Endodermal cell (in vitro differentiated cells): ENCODE measurements at regions not wholly inside any gene's neighbourhood (a gene's known extent, or its start where the extent isn't known, plus 50 kb on each side); places are given as distances from the start of the nearest gene placed in this dataset.
A peak's percentile ranks its signal among the peaks of the same experiment; 100 is the strongest.

Experiments used
- DNase-seq: peaks from one replicate; pipeline ENCODE4 v3.0.0-alpha.2; 2017
- H3K27ac ChIP-seq: 2 replicates; pipeline ENCODE4 v1.5.1; 2013; ENCODE audit warnings: mild to moderate bottlenecking, low read depth, low read length, moderate library complexity
- H3K27me3 ChIP-seq: 2 replicates; pipeline ENCODE4 v1.6.1; 2013; ENCODE audit warnings: mild to moderate bottlenecking, low read length, moderate library complexity; ENCODE audit not compliant: insufficient read depth, control insufficient read depth, poor library complexity, severe bottlenecking
- H3K36me3 ChIP-seq: 2 replicates; pipeline ENCODE4 v1.7.0; 2013; ENCODE audit warnings: mild to moderate bottlenecking, low read length, moderate library complexity; ENCODE audit not compliant: control insufficient read depth, insufficient read depth
- H3K4me1 ChIP-seq: one replicate; pipeline ENCODE4 v1.7.0; 2013; ENCODE audit warnings: low read length; ENCODE audit not compliant: control insufficient read depth, insufficient read depth
- H3K4me3 ChIP-seq: 2 replicates; pipeline ENCODE4 v1.5.1; 2013; ENCODE audit warnings: mild to moderate bottlenecking, low read length, moderate library complexity
- H3K9ac ChIP-seq: 2 replicates; pipeline ENCODE4 v1.6.1; 2013; ENCODE audit warnings: mild to moderate bottlenecking, low read length, moderate library complexity; ENCODE audit not compliant: poor library complexity, severe bottlenecking; ENCODE audit errors: extremely low read depth
- H3K9me3 ChIP-seq: 2 replicates; pipeline ENCODE4 v1.6.1; 2013; ENCODE audit warnings: mild to moderate bottlenecking, low read length, moderate library complexity; ENCODE audit not compliant: control insufficient read depth
- H3K27ac Mint-ChIP-seq: 2 replicates; pipeline ENCODE4 v1.8.0; 2020; ENCODE audit warnings: mixed read lengths
- H3K27me3 Mint-ChIP-seq: 2 replicates; pipeline ENCODE4 v1.8.0; 2021; ENCODE audit warnings: mild to moderate bottlenecking, mixed read lengths; ENCODE audit not compliant: insufficient read depth
- H3K36me3 Mint-ChIP-seq: 2 replicates; pipeline ENCODE4 v1.8.0; 2020; ENCODE audit warnings: low read depth, mixed read lengths
- H3K4me1 Mint-ChIP-seq: 2 replicates; pipeline ENCODE4 v1.8.0; 2020; ENCODE audit warnings: mixed read lengths
- H3K4me3 Mint-ChIP-seq: 2 replicates; pipeline ENCODE4 v1.8.0; 2020; ENCODE audit warnings: mild to moderate bottlenecking, moderate library complexity, mixed read lengths
- H3K9me3 Mint-ChIP-seq: 2 replicates; pipeline ENCODE4 v1.8.0; 2020; ENCODE audit warnings: mild to moderate bottlenecking, mixed read lengths
- CTCF ChIP-seq: fragments of 200-600 bp; sonication (generic); conservative IDR thresholded peaks from 2 replicates; pipeline ENCODE4 v1.5.0; 2021; ENCODE audit warnings: antibody characterized with exemption, mild to moderate bottlenecking
- WGBS, 2 experiments: methylation state at CpG; one replicate each; pipeline versions ENCODE4 v1.1.5 to v1.1.7; 2013; ENCODE audit warnings: missing lambda C conversion rate in 2 of 2, mixed read lengths in 1 of 2; ENCODE audit not compliant: insufficient coverage in 1 of 2, insufficient read length in 1 of 2; 5-methylcytosine and 5-hydroxymethylcytosine counted together

GRCh38 chr4:132605551-132605950, 543.5 kb upstream of the PCDH10 start:
- Histone ChIP-seq H3K9me3 (no peaks in the 10 kb centered on the region), H3K9ac (no peak overlapping the region), H3K36me3 (no peaks in the 10 kb centered on the region), H3K4me1 (no peaks in the 10 kb centered on the region), H3K27me3 (no peaks in the 10 kb centered on the region), H3K4me3 (no peak overlapping the region), H3K27ac (no peak overlapping the region)
- DNase-seq = no peak
- Mint-ChIP-seq H3K4me3 (no peak overlapping the region), H3K4me1 (no peaks in the 10 kb centered on the region), H3K27ac (no peak overlapping the region), H3K36me3 (no peaks in the 10 kb centered on the region), H3K9me3 (no peaks in the 10 kb centered on the region), H3K27me3 (no peaks in the 10 kb centered on the region)
- TF ChIP-seq CTCF = no peak
- WGBS, 2 experiments = 81 to 88% methylated on average over 3 to 4 of the region's 4 CpGs

DNA sequence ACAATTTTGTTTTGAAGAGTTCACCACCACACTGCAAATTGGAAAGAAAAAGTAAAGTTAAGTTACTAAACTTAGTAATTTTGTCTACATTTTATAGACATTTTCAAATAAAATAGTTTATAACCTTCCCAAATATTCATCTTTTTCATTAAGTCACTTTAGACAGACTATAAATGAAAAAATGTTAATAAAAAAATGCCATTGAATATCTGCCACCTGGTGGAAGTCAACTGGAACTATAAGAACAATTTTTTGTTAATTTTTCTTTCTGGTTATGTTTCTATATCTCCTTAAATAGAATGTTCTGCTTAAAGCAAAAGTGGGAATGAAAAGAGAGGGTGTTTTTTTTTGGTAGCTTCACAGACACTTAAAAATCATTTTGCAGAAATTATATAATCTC, 534.4 kb upstream of the PCDH10 start:
- Histone ChIP-seq H3K9me3 (peaks cover 26% of the 10 kb centered on the region), H3K4me1 (no peaks in the 10 kb centered on the region), H3K27ac (no peak overlapping the region), H3K9ac (no peak overlapping the region), H3K36me3 (no peaks in the 10 kb centered on the region), H3K4me3 (no peak overlapping the region), H3K27me3 (no peaks in the 10 kb centered on the region)
- Mint-ChIP-seq H3K4me1 (no peaks in the 10 kb centered on the region), H3K36me3 (peaks cover 11% of the 10 kb centered on the region), H3K4me3 (no peak overlapping the region), H3K9me3 (peaks cover 32% of the 10 kb centered on the region), H3K27me3 (no peaks in the 10 kb centered on the region), H3K27ac (no peak overlapping the region)
- peak; percentile 79 for TF ChIP-seq CTCF
- no peak for DNase-seq

DNA sequence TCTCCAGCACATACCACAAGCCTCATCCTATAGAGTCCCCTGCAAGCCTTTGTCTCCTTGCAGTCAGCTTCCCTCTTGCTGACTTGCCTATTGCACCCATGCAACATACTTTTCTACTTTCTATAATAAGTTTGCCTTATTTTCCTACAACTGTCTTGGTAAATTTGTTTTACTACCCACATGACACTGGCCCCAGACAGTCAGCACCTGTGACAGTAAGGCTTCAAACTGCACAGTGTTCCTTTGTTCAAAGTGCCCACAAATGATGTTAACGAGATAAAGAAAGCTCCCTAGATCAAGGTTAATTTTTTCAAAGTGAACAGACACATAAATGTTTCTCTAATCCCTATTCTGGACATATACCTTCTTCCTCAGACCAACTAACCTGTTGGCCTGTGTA, 529.1 kb upstream of the PCDH10 start:
- no peaks in the 10 kb centered on the region for H3K27me3 Mint-ChIP-seq
- H3K27ac Mint-ChIP-seq = no peak overlapping the region

More for the DNA sequence above, 529.1 kb upstream of the PCDH10 start:
- no peaks in the 10 kb centered on the region for H3K4me1 Mint-ChIP-seq
- H3K36me3 Mint-ChIP-seq = peaks cover 11% of the 10 kb centered on the region
- H3K27me3 ChIP-seq = no peaks in the 10 kb centered on the region
- H3K36me3 ChIP-seq = no peaks in the 10 kb centered on the region
- no peak overlapping the region for H3K4me3 Mint-ChIP-seq
- WGBS, 2 experiments = 83% methylated on average over 1 of the region's 1 CpG; no CpG with 5 or more reads in 1 of the 2 experiments
- no peak overlapping the region for H3K4me3 ChIP-seq
- H3K9me3 Mint-ChIP-seq = peaks cover 35% of the 10 kb centered on the region
- no peaks in the 10 kb centered on the region for H3K4me1 ChIP-seq
- H3K9ac ChIP-seq = no peak overlapping the region
- TF ChIP-seq CTCF = no peak
- DNase-seq = no peak
- no peak overlapping the region for H3K27ac ChIP-seq
- H3K9me3 ChIP-seq = peaks cover 26% of the 10 kb centered on the region
